CD4-positive, alpha-beta T cell (primary cell): ENCODE measurements at regions not wholly inside any gene's neighbourhood (a gene's known extent, or its start where the extent isn't known, plus 50 kb on each side); places are given as distances from the start of the nearest gene placed in this dataset.

Experiments used
- ATAC-seq: fragments of 200-7000 bp; cut with Tn5 transposase; one replicate; pipeline ENCODE4 v1.10.0; 2022; ENCODE audit warnings: mild to moderate bottlenecking; ENCODE audit not compliant: poor library complexity
- CTCF ChIA-PET: fragments of 350-600 bp; sonication (Branson Sonifier 250); formaldehyde crosslinking; loops from one replicate; lab custom pipeline; 2021; ENCODE audit warnings: antibody characterized with exemption, inconsistent platforms; lab: Charles Lee
- POLR2A ChIA-PET: fragments of 350-600 bp; sonication (Branson Sonifier 250); formaldehyde crosslinking; loops from one replicate; lab custom pipeline; 2021; ENCODE audit warnings: antibody characterized with exemption, inconsistent platforms; lab: Charles Lee
- DNase-seq, 14 experiments: peaks; one replicate each; pipeline ENCODE4 v3.0.0-alpha.2; 2013 to 2020; ENCODE audit warnings: mixed read lengths in 2 of 14
- H3K27ac ChIP-seq, 2 donors: one replicate each; pipeline versions ENCODE4 v1.5.1 to v1.7.0; 2013; ENCODE audit warnings: low read length in 2 of 2, low read depth in 1 of 2, mild to moderate bottlenecking in 1 of 2
- H3K27me3 ChIP-seq, 2 experiments: 1 replicate in 1 of 2; 2 replicates in 1 of 2; pipeline versions ENCODE4 v1.6.1 to v1.7.0; 2013; ENCODE audit warnings: low read length in 2 of 2, control low read depth in 1 of 2, mild to moderate bottlenecking in 1 of 2, moderate library complexity in 1 of 2; ENCODE audit not compliant: insufficient read depth in 2 of 2, control insufficient read depth in 1 of 2
- H3K36me3 ChIP-seq: one replicate; pipeline ENCODE4 v1.6.1; 2013; ENCODE audit warnings: low read length, control low read depth; ENCODE audit not compliant: insufficient read depth
- H3K4me1 ChIP-seq: one replicate; pipeline ENCODE4 v1.6.1; 2013; ENCODE audit warnings: low read length, control low read depth; ENCODE audit not compliant: insufficient read depth
- H3K4me3 ChIP-seq: one replicate; pipeline ENCODE4 v1.5.1; 2013; ENCODE audit warnings: mild to moderate bottlenecking, low read length, moderate library complexity
- H3K9me3 ChIP-seq, 2 experiments: 1 replicate in 1 of 2; 2 replicates in 1 of 2; pipeline versions ENCODE4 v1.6.1 to v1.7.0; 2013; ENCODE audit warnings: low read length in 2 of 2, mild to moderate bottlenecking in 2 of 2, control low read depth in 1 of 2, moderate library complexity in 1 of 2; ENCODE audit not compliant: control insufficient read depth in 1 of 2, insufficient read depth in 1 of 2
- H3K27ac Mint-ChIP-seq: one replicate; pipeline ENCODE4 v1.8.0; 2020; ENCODE audit warnings: mixed read lengths
- H3K27me3 Mint-ChIP-seq: one replicate; pipeline ENCODE4 v1.8.0; 2021; ENCODE audit warnings: mixed read lengths
- H3K36me3 Mint-ChIP-seq: one replicate; pipeline ENCODE4 v1.8.0; 2021; ENCODE audit warnings: low read depth, mixed read lengths
- H3K4me1 Mint-ChIP-seq: one replicate; pipeline ENCODE4 v1.8.0; 2021; ENCODE audit warnings: low read depth, mixed read lengths
- H3K4me3 Mint-ChIP-seq: one replicate; pipeline ENCODE4 v1.8.0; 2020; ENCODE audit warnings: mild to moderate bottlenecking, mixed read lengths
- H3K9me3 Mint-ChIP-seq: one replicate; pipeline ENCODE4 v1.8.0; 2020; ENCODE audit warnings: mixed read lengths
- CTCF ChIP-seq: fragments of 200-600 bp; IDR thresholded peaks from one replicate; pipeline ENCODE4 v1.8.0; 2022; ENCODE audit warnings: antibody characterized with exemption, mild to moderate bottlenecking
- intact Hi-C, 2 experiments: fragments of 100-400 bp; cut with DNase I in 1 of 2; cut with micrococcal nuclease in 1 of 2; formaldehyde crosslinking; loops; one replicate each; pipeline versions ENCODE4 v1.15.1 to v1.9.0; 2023 to 2025; cut with DNase I, micrococcal nuclease

- Mint-ChIP-seq H3K4me3 (no peak overlapping the region), H3K4me1 (no peaks in the 10 kb centered on the region), H3K36me3 (no peaks in the 10 kb centered on the region), H3K9me3 (no peaks in the 10 kb centered on the region), H3K27me3 (no peaks in the 10 kb centered on the region), H3K27ac (no peak overlapping the region)
- no peak for TF ChIP-seq CTCF
- Histone ChIP-seq H3K9me3 (no peaks in the 10 kb centered on the region), H3K4me1 (no peaks in the 10 kb centered on the region), H3K27me3 (peaks cover 0 to 6% of the 10 kb centered on the region in 2 experiments), H3K36me3 (no peaks in the 10 kb centered on the region), H3K27ac (no peak overlapping the region), H3K4me3 (no peak overlapping the region)
- ChIA-PET POLR2A (no interaction called here), CTCF (no interaction called here)
- intact Hi-C loops: no loop called here
- ATAC-seq: no peak
- DNase-seq: no peak
Measured at GRCh38 chr19:31102674-31103073, 246.6 kb downstream of the TSHZ3 start.

GRCh38 chr19:31100981-31101380 is 248.3 kb downstream of the TSHZ3 start:
- Mint-ChIP-seq H3K36me3 (no peaks in the 10 kb centered on the region), H3K9me3 (no peaks in the 10 kb centered on the region), H3K4me1 (no peaks in the 10 kb centered on the region), H3K27ac (no peak overlapping the region), H3K4me3 (no peak overlapping the region), H3K27me3 (no peaks in the 10 kb centered on the region)
- CTCF ChIA-PET: no interaction called here
- Histone ChIP-seq H3K27me3 (peaks cover 0 to 2% of the 10 kb centered on the region in 2 experiments), H3K27ac (no peak overlapping the region), H3K4me1 (no peaks in the 10 kb centered on the region), H3K4me3 (no peak overlapping the region), H3K36me3 (no peaks in the 10 kb centered on the region), H3K9me3 (peaks cover 0 to 2% of the 10 kb centered on the region in 2 experiments)
- intact Hi-C loops: no loop called here
- TF ChIP-seq CTCF: no peak
- no peak for ATAC-seq
- POLR2A ChIA-PET: no interaction called here
- no peak for DNase-seq

- no peak overlapping the region for H3K4me3 Mint-ChIP-seq
- ATAC-seq (no peak), DNase-seq (no peak)
- H3K9me3 Mint-ChIP-seq: no peaks in the 10 kb centered on the region
- no peaks in the 10 kb centered on the region for H3K4me1 ChIP-seq
- no peak overlapping the region for H3K27ac ChIP-seq
- H3K4me3 ChIP-seq: no peak overlapping the region
- H3K27me3 Mint-ChIP-seq: no peaks in the 10 kb centered on the region
- intact Hi-C loops: no loop called here
- ChIA-PET POLR2A (no interaction called here), CTCF (no interaction called here)
- peaks cover 0 to 3% of the 10 kb centered on the region in 2 experiments for H3K9me3 ChIP-seq
- H3K27ac Mint-ChIP-seq: no peak overlapping the region
- H3K27me3 ChIP-seq: peaks cover 0 to 2% of the 10 kb centered on the region in 2 experiments
- no peaks in the 10 kb centered on the region for H3K4me1 Mint-ChIP-seq
- no peak for TF ChIP-seq CTCF
- H3K36me3 Mint-ChIP-seq: no peaks in the 10 kb centered on the region
- H3K36me3 ChIP-seq: no peaks in the 10 kb centered on the region
Measured at GRCh38 chr19:31100206-31100590, 249.0 kb downstream of the TSHZ3 start.
